Stimulated activated CD4-positive, alpha-beta T cell treated with anti-CD3 and anti-CD28 coated beads, TNF-alpha, amount 100 ng/mL, for 1 hour (primary cell): ENCODE measurements at regions not wholly inside any gene's neighbourhood (a gene's known extent, or its start where the extent isn't known, plus 50 kb on each side); places are given as distances from the start of the nearest gene placed in this dataset.

Source experiments
- DNase-seq, 3 donors: peaks; one replicate each; pipeline ENCODE4 v3.0.0-alpha.2; 2020; ENCODE audit warnings: low read depth in 3 of 3, low spot score in 1 of 3

- no peak for DNase-seq
These were observed 185.4 kb downstream of the TTLL7 start for GRCh38 chr1:83813576-83813975.

GRCh38 chr1:83810144-83810543 lies 188.8 kb downstream of the TTLL7 start:
- DNase-seq, result no peak

GRCh38 chr1:83808536-83808935 lies 190.4 kb downstream of the TTLL7 start:
- no peak for DNase-seq

GRCh38 chr1:83807821-83808220 lies 191.1 kb downstream of the TTLL7 start:
- no peak for DNase-seq

GRCh38 chr1:83807231-83807630 lies 191.7 kb downstream of the TTLL7 start:
- no peak for DNase-seq

GRCh38 chr1:83805921-83806320 lies 193.0 kb downstream of the TTLL7 start:
- no peak for DNase-seq

- DNase-seq, result no peak
These were observed 196.3 kb downstream of the TTLL7 start for GRCh38 chr1:83802460-83803152.

GRCh38 chr1:83802023-83802422 lies 196.9 kb downstream of the TTLL7 start:
- DNase-seq, result no peak

- no peak for DNase-seq
These were observed 198.9 kb downstream of the TTLL7 start for GRCh38 chr1:83800066-83800465.

GRCh38 chr1:83799594-83799993 lies 199.3 kb downstream of the TTLL7 start:
- no peak for DNase-seq

- DNase-seq, result no peak
These were observed 200.0 kb downstream of the TTLL7 start for GRCh38 chr1:83798965-83799364.

- no peak for DNase-seq
These were observed 202.5 kb downstream of the TTLL7 start for GRCh38 chr1:83796409-83796808.

- DNase-seq, result no peak
These were observed 204.5 kb downstream of the TTLL7 start for GRCh38 chr1:83794384-83794783.

- DNase-seq, result no peak
These were observed 207.0 kb downstream of the TTLL7 start for GRCh38 chr1:83791821-83792437.

GRCh38 chr1:83790446-83790845 lies 208.5 kb downstream of the TTLL7 start:
- no peak for DNase-seq

- DNase-seq, result no peak
These were observed 211.5 kb downstream of the TTLL7 start for GRCh38 chr1:83787246-83787998.

- DNase-seq, result no peak
These were observed 217.3 kb downstream of the TTLL7 start for GRCh38 chr1:83781667-83782066.

- no peak for DNase-seq
These were observed 219.4 kb downstream of the TTLL7 start for GRCh38 chr1:83779565-83779964.

GRCh38 chr1:83777758-83778101 lies 221.2 kb downstream of the TTLL7 start:
- no peak for DNase-seq

- no peak for DNase-seq
These were observed 221.8 kb downstream of the TTLL7 start for GRCh38 chr1:83776913-83777757.

GRCh38 chr1:83775977-83776603 lies 222.8 kb downstream of the TTLL7 start:
- DNase-seq, result no peak
